ENCODE measurements at regions not wholly inside any gene's neighbourhood (a gene's known extent, or its start where the extent isn't known, plus 50 kb on each side); places are given as distances from the start of the nearest gene placed in this dataset.
"Not testable (repeated sequence)": the region's sequence is repeated elsewhere in the genome, so short reads cannot be mapped to it uniquely, and the experiment has no call there.

- TF ChIP-seq, protein P1, sequence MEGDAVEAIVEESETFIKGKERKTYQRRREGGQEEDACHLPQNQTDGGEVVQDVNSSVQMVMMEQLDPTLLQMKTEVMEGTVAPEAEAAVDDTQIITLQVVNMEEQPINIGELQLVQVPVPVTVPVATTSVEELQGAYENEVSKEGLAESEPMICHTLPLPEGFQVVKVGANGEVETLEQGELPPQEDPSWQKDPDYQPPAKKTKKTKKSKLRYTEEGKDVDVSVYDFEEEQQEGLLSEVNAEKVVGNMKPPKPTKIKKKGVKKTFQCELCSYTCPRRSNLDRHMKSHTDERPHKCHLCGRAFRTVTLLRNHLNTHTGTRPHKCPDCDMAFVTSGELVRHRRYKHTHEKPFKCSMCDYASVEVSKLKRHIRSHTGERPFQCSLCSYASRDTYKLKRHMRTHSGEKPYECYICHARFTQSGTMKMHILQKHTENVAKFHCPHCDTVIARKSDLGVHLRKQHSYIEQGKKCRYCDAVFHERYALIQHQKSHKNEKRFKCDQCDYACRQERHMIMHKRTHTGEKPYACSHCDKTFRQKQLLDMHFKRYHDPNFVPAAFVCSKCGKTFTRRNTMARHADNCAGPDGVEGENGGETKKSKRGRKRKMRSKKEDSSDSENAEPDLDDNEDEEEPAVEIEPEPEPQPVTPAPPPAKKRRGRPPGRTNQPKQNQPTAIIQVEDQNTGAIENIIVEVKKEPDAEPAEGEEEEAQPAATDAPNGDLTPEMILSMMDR (IDR thresholded peaks at IDR 0.05), result not testable (repeated sequence)
- TF ChIP-seq POLR2A (IDR thresholded peaks at IDR 0.05), result not testable (repeated sequence)
Observed at GRCh38 chr10:3317553-3318479, 145.2 kb upstream of the PITRM1 start.
